ENCODE measurements at regions not wholly inside any gene's neighbourhood (a gene's known extent, or its start where the extent isn't known, plus 50 kb on each side); places are given as distances from the start of the nearest gene placed in this dataset.

- TF ChIP-seq CTCF (IDR thresholded peaks at IDR 0.05) = no peak
- no peak for TF ChIP-seq POLR2AphosphoS5 (IDR thresholded peaks at IDR 0.05)
- no peak for TF ChIP-seq POLR2A (IDR thresholded peaks at IDR 0.05)
- no peak for TF ChIP-seq EP300 (IDR thresholded peaks at IDR 0.05)
Observed at GRCh38 chr7:123265853-123266252, 66.1 kb upstream of the SLC13A1 start.
